Hematopoietic multipotent progenitor cell treated with erythropoietin and hydrocortisone succinate and interleukin-3 and kit ligand, for 8 days (in vitro differentiated cells): ENCODE measurements at regions not wholly inside any gene's neighbourhood (a gene's known extent, or its start where the extent isn't known, plus 50 kb on each side); places are given as distances from the start of the nearest gene placed in this dataset.
A peak's percentile ranks its signal among the peaks of the same experiment; 100 is the strongest.

Source experiments
- DNase-seq: peaks from one replicate; pipeline ENCODE4 v3.0.0-alpha.2; 2015

DNA sequence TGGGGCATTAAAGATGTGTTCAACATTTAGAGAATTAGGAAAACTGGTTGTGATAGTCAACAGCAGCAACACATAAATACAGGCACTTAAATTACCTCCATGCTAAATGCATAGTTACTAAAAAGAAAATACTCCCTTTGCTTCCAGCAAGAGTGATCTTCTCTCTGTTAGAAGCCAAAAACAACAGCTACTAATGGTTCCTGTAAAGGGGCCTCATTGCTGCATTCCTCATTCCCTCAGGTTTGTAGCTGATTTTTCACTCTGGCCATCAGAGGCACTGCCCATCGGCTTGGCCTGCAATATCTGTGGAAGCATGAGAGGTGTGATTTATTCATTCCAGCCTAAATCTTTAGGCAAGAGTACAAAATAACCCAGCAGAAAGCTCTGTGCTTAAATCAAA is 466.0 kb upstream of the ADAMTS16 start:
- no peak for DNase-seq

DNA sequence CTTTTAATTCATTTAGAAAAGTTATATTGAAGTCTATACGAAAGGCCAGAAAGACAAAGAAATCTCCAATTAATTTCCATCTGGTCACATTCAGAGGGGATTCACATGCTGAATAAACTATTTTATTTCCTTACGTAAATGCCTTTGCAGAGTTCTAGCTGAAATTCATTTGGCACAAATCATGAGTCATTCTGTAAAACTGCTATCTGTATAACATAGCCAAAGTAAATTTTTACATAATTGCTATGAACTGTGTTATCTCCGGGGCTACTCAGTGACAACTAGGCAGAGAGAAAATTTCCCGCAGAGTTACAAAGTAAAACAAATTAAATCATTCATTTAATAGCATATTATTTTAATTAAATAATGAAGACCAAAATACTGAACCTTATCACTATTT is 463.2 kb upstream of the ADAMTS16 start:
- no peak for DNase-seq

- DNase-seq, result no peak
These were observed 455.2 kb upstream of the ADAMTS16 start for GRCh38 chr5:4684946-4685345.

- DNase-seq, result no peak
These were observed 441.5 kb upstream of the ADAMTS16 start for GRCh38 chr5:4698596-4698995.

- DNase-seq, result no peak
These were observed 440.5 kb upstream of the ADAMTS16 start for GRCh38 chr5:4699592-4699991.

- peak; percentile 27 for DNase-seq
These were observed 440.1 kb upstream of the ADAMTS16 start for GRCh38 chr5:4700069-4700468.

DNA sequence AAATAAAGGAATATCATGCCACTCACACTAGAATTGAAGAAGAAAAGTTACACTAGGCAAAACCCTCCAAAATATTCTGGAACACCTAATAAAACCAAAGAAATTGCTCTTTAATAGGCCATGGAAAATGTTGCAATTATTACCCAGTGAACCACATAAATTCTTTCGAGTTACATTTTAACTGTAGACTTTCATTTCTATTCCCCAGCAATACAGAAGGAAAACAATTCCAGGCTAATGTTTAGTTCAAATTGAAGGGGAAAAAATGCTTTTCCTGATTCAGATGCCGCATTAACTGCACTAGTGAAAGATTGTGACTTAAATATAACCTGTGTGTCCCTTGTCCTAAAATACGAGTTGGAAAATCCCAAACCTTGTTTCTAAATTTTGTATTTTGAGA is 439.3 kb upstream of the ADAMTS16 start:
- DNase-seq, result no peak

GRCh38 chr5:4703931-4704458 is 436.1 kb upstream of the ADAMTS16 start:
- no peak for DNase-seq

GRCh38 chr5:4704951-4705350 is 435.2 kb upstream of the ADAMTS16 start:
- DNase-seq, result no peak

GRCh38 chr5:4716781-4717180 is 423.3 kb upstream of the ADAMTS16 start:
- no peak for DNase-seq

- no peak for DNase-seq
These were observed 422.7 kb upstream of the ADAMTS16 start for GRCh38 chr5:4717446-4717845.

DNA sequence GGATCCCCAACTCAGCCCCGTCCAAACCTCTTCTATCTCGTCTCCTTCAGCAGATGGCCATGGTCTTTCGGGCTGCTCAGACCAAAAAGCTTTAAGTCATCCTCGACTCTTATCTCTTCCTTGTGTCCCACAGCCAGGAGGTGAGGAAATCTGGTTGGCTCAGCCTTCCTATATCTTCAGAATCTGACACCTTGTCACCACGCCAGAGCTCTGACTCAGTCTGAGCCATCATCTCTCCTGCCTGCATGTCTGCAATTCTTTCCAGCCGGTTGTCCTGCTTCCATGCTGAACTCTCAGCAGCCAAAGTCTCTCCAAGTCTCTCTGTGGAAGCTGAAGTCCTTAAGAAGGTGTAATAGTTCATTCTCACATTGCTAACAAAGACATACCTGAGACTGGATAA is 419.3 kb upstream of the ADAMTS16 start:
- DNase-seq, result no peak

GRCh38 chr5:4722886-4723285 is 417.2 kb upstream of the ADAMTS16 start:
- DNase-seq, result no peak

DNA sequence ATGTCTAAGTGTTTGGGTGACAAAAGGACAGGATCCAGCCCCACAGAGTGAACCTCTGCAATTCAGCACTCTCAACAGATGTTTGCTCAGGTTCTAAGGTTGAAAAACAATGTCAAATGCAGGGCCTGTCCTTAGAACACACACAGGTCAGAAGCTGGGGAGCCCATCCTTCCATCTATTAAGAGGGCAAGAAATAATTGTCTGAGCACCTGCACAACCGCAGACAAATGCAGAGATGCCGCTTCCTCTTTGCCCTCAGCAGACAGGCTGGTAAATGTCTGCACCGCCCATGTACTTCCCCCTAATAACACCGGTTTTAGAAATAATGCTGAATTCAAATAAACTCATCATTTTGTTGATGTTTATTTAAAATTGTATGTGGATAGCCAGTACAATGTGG is 414.5 kb upstream of the ADAMTS16 start:
- DNase-seq, result no peak

DNA sequence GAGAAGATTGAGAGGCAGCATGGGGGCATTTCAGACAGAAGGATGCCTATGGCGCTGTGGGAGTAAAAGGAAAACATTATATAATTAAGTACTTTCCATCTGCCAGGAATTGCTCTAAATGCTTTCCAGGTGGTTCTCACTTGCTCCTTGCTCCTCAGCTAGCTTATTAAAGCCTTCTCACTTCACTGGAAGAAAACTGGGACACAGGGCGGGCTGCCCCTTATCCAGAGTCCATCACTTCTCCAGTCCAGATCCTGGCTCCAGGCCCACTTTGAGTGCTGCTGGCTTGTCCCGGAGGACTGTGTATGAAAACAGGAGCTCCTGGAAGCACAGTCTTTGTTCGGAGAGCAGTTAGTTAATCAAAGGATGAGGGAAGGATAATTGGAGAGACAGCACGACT is 409.9 kb upstream of the ADAMTS16 start:
- DNase-seq, result no peak

GRCh38 chr5:4734348-4734747 is 405.8 kb upstream of the ADAMTS16 start:
- DNase-seq, result no peak

DNA sequence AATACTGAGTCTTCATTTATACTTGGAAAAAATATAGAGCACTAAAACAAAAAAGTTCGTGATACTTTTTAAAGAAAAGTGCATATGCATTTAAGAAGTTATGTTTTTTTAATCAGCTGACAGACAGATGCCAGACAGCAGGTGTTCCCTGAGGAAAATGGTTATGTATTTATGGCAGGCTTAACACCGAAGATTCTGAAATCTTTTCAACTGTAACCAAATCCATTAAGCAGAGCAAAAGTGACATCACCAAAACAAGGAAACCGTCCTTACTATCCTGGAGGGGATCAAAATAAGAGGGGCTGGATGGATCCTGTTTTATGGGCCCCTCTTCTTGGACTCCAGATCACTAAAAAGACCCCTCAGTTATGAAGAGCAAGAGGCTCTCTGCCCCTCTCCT is 404.9 kb upstream of the ADAMTS16 start:
- DNase-seq, result no peak

DNA sequence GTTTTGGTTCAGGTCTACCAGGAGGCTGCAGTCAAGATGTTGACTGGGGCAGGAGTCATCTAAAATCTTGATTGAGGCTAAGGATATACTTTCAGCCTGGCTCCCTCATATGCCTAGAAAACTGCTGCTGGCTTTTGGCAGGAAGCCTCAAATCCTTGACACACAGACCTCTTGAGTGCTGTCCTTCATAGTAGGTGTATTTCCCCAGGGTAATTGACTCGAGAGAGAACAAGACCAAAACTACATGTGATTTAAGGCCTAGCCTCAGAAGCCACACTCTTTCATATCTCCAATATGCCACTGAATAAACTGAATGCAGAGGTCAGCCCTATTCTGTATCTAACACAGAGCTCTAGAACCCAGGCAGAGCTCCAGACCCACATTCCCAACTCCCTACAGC is 402.3 kb upstream of the ADAMTS16 start:
- no peak for DNase-seq

GRCh38 chr5:4738298-4738697 is 401.8 kb upstream of the ADAMTS16 start:
- no peak for DNase-seq

DNA sequence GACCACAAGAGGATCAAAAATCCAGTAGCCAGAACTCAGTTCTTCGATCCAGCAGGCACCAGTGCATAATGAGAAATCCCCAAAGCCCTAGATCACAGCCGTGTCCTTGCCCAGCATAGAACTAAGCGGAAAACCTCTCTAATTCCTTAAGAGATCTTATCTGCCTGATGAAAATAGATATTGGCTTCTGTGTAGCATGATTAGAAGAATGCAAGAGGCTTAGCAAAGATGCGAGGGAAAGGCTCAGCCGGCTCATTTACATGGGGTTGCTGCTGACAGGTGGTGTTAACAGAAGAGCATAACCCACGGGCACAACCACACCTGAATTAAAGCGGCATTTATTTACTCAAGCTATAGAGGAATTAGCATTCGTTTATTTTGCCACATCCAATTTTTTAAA is 400.0 kb upstream of the ADAMTS16 start:
- DNase-seq, result no peak

GRCh38 chr5:4758550-4758949 is 381.6 kb upstream of the ADAMTS16 start:
- no peak for DNase-seq

DNA sequence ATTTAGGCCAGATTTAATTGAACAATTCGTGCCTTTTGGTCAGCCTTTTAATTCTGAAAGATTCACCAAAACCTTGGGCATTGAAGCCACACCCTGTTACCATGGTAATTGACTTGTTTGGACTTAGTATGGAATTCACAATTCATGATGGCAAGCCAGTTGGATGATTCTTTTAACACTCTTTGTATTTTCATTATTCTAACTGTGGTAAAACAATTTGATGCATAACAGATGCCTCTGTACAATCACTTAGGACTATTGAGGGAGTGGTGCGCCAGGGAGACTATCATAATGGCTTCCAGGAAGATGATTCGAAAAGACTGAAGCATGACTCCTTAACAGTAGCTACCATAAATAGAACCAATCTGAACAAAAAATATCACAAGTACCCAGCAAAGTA is 381.1 kb upstream of the ADAMTS16 start:
- no peak for DNase-seq

DNA sequence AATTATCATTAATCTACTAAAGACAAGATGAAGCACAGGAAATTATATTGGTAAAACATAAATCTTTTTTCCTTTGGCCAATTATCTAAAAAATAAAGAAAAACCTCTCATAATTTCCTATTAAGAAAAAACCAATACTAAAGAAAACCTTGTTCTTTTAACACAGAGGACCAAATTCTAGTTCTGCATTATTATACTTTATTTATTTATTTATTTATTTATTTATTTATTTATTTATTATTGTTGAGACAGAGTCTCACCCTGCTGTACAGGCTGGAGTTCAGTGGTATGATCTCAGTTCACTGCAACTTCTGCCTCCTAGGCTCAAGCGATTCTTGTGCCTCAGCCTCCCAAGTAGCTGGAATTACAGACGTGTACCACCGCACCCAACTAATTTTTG is 377.8 kb upstream of the ADAMTS16 start:
- DNase-seq, result no peak

DNA sequence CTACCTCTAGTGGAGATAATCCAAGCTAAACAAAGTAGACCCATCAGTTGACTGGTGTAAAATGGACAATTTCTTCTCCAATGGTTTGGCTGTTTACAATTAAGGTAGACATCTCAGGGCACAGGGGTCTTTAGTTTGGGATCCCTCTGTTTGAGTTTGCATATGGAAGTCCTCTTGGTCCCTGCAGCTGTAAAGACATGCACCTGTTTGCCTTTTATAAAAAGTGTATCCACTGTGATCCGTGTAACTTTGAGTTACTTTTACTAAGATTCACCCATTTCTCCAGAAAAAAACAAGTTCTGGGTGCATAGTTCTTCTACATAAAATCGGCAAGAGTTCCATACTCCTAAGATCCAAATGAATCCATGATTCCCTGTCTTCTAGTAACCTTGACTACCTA is 374.7 kb upstream of the ADAMTS16 start:
- no peak for DNase-seq

- no peak for DNase-seq
These were observed 374.0 kb upstream of the ADAMTS16 start for GRCh38 chr5:4766101-4766500.

GRCh38 chr5:4772591-4772990 is 367.5 kb upstream of the ADAMTS16 start:
- no peak for DNase-seq
